Activated CD4-positive, alpha-beta T cell treated with anti-CD3 and anti-CD28 coated beads for 24 hours (primary cell): ENCODE measurements at regions not wholly inside any gene's neighbourhood (a gene's known extent, or its start where the extent isn't known, plus 50 kb on each side); places are given as distances from the start of the nearest gene placed in this dataset.

ENCODE experiments used
- DNase-seq, 2 donors: peaks; one replicate each; pipeline ENCODE4 v3.0.0-alpha.2; 2020; ENCODE audit warnings: low read depth in 2 of 2

GRCh38 chr3:109903100-109903499, 565.8 kb upstream of the DPPA4 start:
- no peak for DNase-seq

- no peak for DNase-seq
Observed at GRCh38 chr3:109910772-109911171, 573.4 kb upstream of the DPPA4 start.

GRCh38 chr3:109918740-109919139, 581.4 kb upstream of the DPPA4 start:
- DNase-seq, result no peak

GRCh38 chr3:109920749-109921148, 583.4 kb upstream of the DPPA4 start:
- no peak for DNase-seq

- DNase-seq, result no peak
Observed at GRCh38 chr3:109921509-109921908, 584.2 kb upstream of the DPPA4 start.

- no peak for DNase-seq
Observed at GRCh38 chr3:109922856-109923255, 585.5 kb upstream of the DPPA4 start.

- no peak for DNase-seq
Observed at GRCh38 chr3:109923431-109923830, 586.1 kb upstream of the DPPA4 start.

- DNase-seq, result no peak
Observed at GRCh38 chr3:109924196-109924595, 586.9 kb upstream of the DPPA4 start.

- DNase-seq, result no peak
Observed at GRCh38 chr3:109926376-109926775, 589.0 kb upstream of the DPPA4 start.

- peak in 1 of 2 donors; percentile 3 for DNase-seq
Observed at GRCh38 chr3:109927161-109927560, 589.8 kb upstream of the DPPA4 start.

GRCh38 chr3:109927726-109928125, 590.4 kb upstream of the DPPA4 start:
- DNase-seq, result no peak

GRCh38 chr3:109930582-109930981, 593.2 kb upstream of the DPPA4 start:
- DNase-seq, result no peak

- DNase-seq, result no peak
Observed at GRCh38 chr3:109933576-109933975, 596.2 kb upstream of the DPPA4 start.

- DNase-seq, result no peak
Observed at GRCh38 chr3:109939817-109940216, 602.5 kb upstream of the DPPA4 start.

GRCh38 chr3:109943181-109943580, 605.8 kb upstream of the DPPA4 start:
- DNase-seq, result no peak

- no peak for DNase-seq
Observed at GRCh38 chr3:109944836-109945235, 607.5 kb upstream of the DPPA4 start.

GRCh38 chr3:109952924-109953323, 615.6 kb upstream of the DPPA4 start:
- DNase-seq, result no peak

- DNase-seq, result no peak
Observed at GRCh38 chr3:109963831-109964230, 626.5 kb upstream of the DPPA4 start.

- no peak for DNase-seq
Observed at GRCh38 chr3:109973733-109974132, 636.4 kb upstream of the DPPA4 start.

GRCh38 chr3:109977897-109978296, 640.6 kb upstream of the DPPA4 start:
- DNase-seq, result no peak

GRCh38 chr3:109982201-109982600, 644.9 kb upstream of the DPPA4 start:
- no peak for DNase-seq

- no peak for DNase-seq
Observed at GRCh38 chr3:109984976-109985375, 647.6 kb upstream of the DPPA4 start.

- no peak for DNase-seq
Observed at GRCh38 chr3:109985943-109986555, 648.7 kb upstream of the DPPA4 start.

GRCh38 chr3:109994853-109995252, 657.5 kb upstream of the DPPA4 start:
- no peak for DNase-seq
